Activated CD4-positive, alpha-beta memory T cell treated with anti-CD3 and anti-CD28 coated beads for 36 hours (primary cell): ENCODE measurements at regions not wholly inside any gene's neighbourhood (a gene's known extent, or its start where the extent isn't known, plus 50 kb on each side); places are given as distances from the start of the nearest gene placed in this dataset.

Source experiments
- CTCF ChIA-PET: fragments of 350-600 bp; sonication (Branson Sonifier 250); formaldehyde crosslinking; loops from one replicate; lab custom pipeline; 2021; ENCODE audit warnings: antibody characterized with exemption, inconsistent platforms; lab: Charles Lee
- POLR2A ChIA-PET: fragments of 350-600 bp; sonication (Branson Sonifier 250); formaldehyde crosslinking; loops from one replicate; lab custom pipeline; 2021; ENCODE audit warnings: antibody characterized with exemption; lab: Charles Lee
- DNase-seq: peaks from one replicate; pipeline ENCODE4 v3.0.0-alpha.2; 2020
- H3K27ac Mint-ChIP-seq: one replicate; pipeline ENCODE4 v1.8.0; 2021; ENCODE audit warnings: mixed read lengths
- H3K27me3 Mint-ChIP-seq: one replicate; pipeline ENCODE4 v1.8.0; 2021; ENCODE audit warnings: mixed read lengths
- H3K36me3 Mint-ChIP-seq: one replicate; pipeline ENCODE4 v1.8.0; 2021; ENCODE audit warnings: mixed read lengths
- H3K4me1 Mint-ChIP-seq: one replicate; pipeline ENCODE4 v1.8.0; 2021; ENCODE audit warnings: low read depth, mixed read lengths
- H3K4me3 Mint-ChIP-seq: one replicate; pipeline ENCODE4 v1.8.0; 2021; ENCODE audit warnings: mild to moderate bottlenecking, mixed read lengths
- H3K9me3 Mint-ChIP-seq: one replicate; pipeline ENCODE4 v1.8.0; 2021; ENCODE audit warnings: mixed read lengths
- intact Hi-C: fragments of 100-400 bp; cut with micrococcal nuclease; formaldehyde crosslinking; loops from one replicate; pipeline ENCODE4 v1.15.1; 2023

DNA sequence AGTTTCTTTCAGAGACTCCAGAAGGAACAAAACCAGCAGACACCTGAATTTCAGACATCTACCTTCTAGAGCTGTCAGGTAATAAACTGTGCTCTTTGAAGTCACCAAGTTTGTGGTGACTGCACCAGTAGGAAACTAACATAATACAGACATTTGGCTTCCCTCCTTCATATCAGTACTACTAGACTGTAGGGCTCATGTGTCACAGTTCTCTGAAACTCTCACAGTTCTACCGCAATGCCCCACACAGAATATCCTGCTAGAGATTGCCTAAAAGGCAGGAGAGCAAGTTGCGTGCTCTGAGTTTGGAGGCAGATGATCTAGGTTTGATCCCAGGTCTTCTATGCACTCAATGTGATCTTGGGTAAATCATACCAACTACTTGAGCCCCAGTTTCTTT is 205.0 kb upstream of the LRFN2 start:
- Mint-ChIP-seq H3K36me3 (no peaks in the 10 kb centered on the region), H3K27ac (no peak overlapping the region), H3K4me1 (peaks cover 20% of the 10 kb centered on the region), H3K4me3 (no peak overlapping the region), H3K9me3 (no peaks in the 10 kb centered on the region), H3K27me3 (no peaks in the 10 kb centered on the region)
- POLR2A ChIA-PET: no interaction called here
- CTCF ChIA-PET: no interaction called here
- DNase-seq: no peak
- intact Hi-C loops: no loop called here

- Mint-ChIP-seq H3K27ac (no peak overlapping the region), H3K4me1 (peaks cover 20% of the 10 kb centered on the region), H3K36me3 (no peaks in the 10 kb centered on the region), H3K9me3 (no peaks in the 10 kb centered on the region), H3K4me3 (no peak overlapping the region), H3K27me3 (no peaks in the 10 kb centered on the region)
- intact Hi-C loops: no loop called here
- peak; percentile 29 for DNase-seq
- POLR2A ChIA-PET: no interaction called here
- CTCF ChIA-PET: no interaction called here
Observed at GRCh38 chr6:40791004-40791403, 203.8 kb upstream of the LRFN2 start.

DNA sequence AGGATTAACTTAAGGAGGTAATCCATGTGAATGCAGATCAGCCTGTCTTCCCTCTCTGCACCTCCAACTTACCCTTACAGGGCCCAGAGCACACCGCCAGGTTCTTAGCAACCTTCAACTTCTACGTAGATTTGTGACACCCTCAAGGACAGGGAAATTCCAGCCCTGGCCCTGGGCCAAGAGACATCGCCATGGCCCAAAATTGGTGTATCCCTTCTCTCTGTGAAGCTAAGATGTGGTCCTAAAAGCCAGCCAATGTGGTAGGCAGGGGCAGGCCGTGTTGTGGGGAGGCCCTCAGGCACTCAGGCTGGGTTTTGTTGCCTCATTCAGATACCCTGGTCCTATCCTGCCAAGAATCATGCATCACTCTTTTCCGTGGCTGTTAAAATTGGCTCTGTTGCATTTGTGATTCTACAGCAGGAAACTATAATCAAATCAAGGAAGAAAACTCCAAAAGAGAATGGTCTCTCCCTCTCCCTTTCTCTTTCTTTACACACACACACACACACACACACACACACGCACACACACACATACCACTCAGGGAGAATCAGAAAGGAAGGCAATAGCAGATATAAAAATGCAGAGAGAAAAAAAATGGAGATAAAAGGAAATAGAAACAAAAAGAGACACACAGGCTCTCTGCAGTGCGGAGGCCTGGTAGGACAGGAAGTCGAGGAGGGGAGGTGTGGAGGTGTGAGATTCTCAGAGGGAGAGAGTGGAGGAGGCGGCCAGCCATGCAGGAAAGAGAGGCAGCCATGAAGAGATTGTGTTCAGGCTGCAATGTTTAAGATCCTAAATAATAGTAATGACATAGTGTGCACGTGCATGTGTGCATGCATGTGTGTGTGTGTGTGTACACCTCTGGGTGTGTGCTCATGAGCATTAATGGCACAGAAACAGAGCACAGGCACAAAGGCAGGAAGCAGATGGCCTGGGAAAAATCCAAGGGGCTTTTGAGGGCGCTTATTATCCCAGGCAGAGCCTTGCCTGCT is 201.8 kb upstream of the LRFN2 start:
- H3K9me3 Mint-ChIP-seq: no peaks in the 10 kb centered on the region
- peak overlapping the region; percentile 72 for H3K27ac Mint-ChIP-seq
- ChIA-PET POLR2A (no interaction called here), CTCF (interaction anchor here (0.6 kb wide), 1 partner anchor 999 kb away, joined by 3 read pairs; no protein-coding TSS in a partner anchor)
- no peaks in the 10 kb centered on the region for H3K27me3 Mint-ChIP-seq
- intact Hi-C loops: no loop called here
- peaks cover 20% of the 10 kb centered on the region for H3K4me1 Mint-ChIP-seq
- DNase-seq: peak; percentile 52
- H3K4me3 Mint-ChIP-seq: no peak overlapping the region
- no peaks in the 10 kb centered on the region for H3K36me3 Mint-ChIP-seq

- intact Hi-C loops: no loop called here
- DNase-seq: no peak
- Mint-ChIP-seq H3K36me3 (no peaks in the 10 kb centered on the region), H3K27ac (no peak overlapping the region), H3K9me3 (no peaks in the 10 kb centered on the region), H3K27me3 (peaks cover 2% of the 10 kb centered on the region), H3K4me3 (no peak overlapping the region), H3K4me1 (no peaks in the 10 kb centered on the region)
- ChIA-PET POLR2A (no interaction called here), CTCF (no interaction called here)
Observed at GRCh38 chr6:40782355-40782754, 195.2 kb upstream of the LRFN2 start.

DNA sequence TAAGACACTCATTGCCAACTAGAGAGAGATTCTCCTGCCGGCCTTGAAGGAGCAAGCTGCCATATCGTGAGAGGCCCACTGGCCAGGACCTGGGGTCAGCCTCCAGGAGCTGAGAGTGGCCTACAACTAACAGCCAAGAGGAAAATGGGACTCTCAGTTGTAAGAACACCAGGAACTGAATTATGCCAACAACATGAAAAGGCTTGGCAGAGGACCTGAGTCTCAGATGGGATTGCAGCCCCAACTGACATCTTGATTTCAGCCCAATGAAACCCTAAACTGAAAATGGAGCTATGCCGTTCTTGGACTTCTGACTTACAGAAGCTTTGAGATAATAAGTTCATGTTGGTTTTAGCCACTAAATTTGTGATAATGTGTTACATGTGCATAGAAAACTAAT is 193.5 kb upstream of the LRFN2 start:
- CTCF ChIA-PET: interaction anchor here (1.1 kb wide), 1 partner anchor 13 kb away, joined by 3 read pairs; no protein-coding TSS in a partner anchor

GRCh38 chr6:40779409-40779808 is 192.2 kb upstream of the LRFN2 start:
- H3K9me3 Mint-ChIP-seq: no peaks in the 10 kb centered on the region
- H3K4me1 Mint-ChIP-seq: no peaks in the 10 kb centered on the region
- H3K36me3 Mint-ChIP-seq: no peaks in the 10 kb centered on the region
- H3K27ac Mint-ChIP-seq: no peak overlapping the region
- no peak overlapping the region for H3K4me3 Mint-ChIP-seq
- ChIA-PET POLR2A (no interaction called here), CTCF (no interaction called here)
- no peak for DNase-seq
- intact Hi-C loops: no loop called here
- peaks cover 9% of the 10 kb centered on the region for H3K27me3 Mint-ChIP-seq

More for the DNA sequence above, 193.5 kb upstream of the LRFN2 start:
- Mint-ChIP-seq H3K36me3 (no peaks in the 10 kb centered on the region), H3K9me3 (no peaks in the 10 kb centered on the region), H3K4me1 (no peaks in the 10 kb centered on the region), H3K4me3 (no peak overlapping the region), H3K27me3 (peaks cover 2% of the 10 kb centered on the region), H3K27ac (no peak overlapping the region)
- no peak for DNase-seq
- intact Hi-C loops: no loop called here
- POLR2A ChIA-PET: no interaction called here

DNA sequence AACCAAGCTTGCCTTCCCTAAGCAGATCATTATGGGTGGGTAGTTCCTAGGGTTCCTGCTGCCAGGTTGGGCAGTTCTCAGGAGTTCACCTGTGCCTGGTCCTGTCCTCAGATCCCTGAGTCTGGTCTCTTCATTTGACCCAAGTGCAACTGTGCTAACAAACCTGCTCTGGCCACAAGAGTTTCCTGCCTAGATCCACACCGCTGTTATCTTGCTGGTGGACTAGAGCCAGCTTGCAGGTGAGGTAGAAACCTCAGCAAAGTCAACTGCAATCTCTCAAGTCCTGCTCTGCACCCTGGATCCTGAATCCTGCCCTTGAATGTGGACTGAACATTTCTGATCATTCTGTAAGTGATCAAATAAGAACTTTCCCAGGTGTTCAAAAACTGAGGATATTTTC is 191.8 kb upstream of the LRFN2 start:
- POLR2A ChIA-PET: no interaction called here
- intact Hi-C loops: no loop called here
- DNase-seq: no peak
- no peaks in the 10 kb centered on the region for H3K4me1 Mint-ChIP-seq
- H3K27me3 Mint-ChIP-seq: peaks cover 9% of the 10 kb centered on the region
- CTCF ChIA-PET: no interaction called here
- H3K27ac Mint-ChIP-seq: no peak overlapping the region
- no peak overlapping the region for H3K4me3 Mint-ChIP-seq
- no peaks in the 10 kb centered on the region for H3K9me3 Mint-ChIP-seq
- H3K36me3 Mint-ChIP-seq: no peaks in the 10 kb centered on the region

GRCh38 chr6:40778196-40778595 is 191.0 kb upstream of the LRFN2 start:
- Mint-ChIP-seq H3K36me3 (no peaks in the 10 kb centered on the region), H3K4me1 (no peaks in the 10 kb centered on the region), H3K27ac (no peak overlapping the region), H3K4me3 (no peak overlapping the region), H3K27me3 (peaks cover 9% of the 10 kb centered on the region), H3K9me3 (no peaks in the 10 kb centered on the region)
- ChIA-PET CTCF (no interaction called here), POLR2A (no interaction called here)
- no peak for DNase-seq
- intact Hi-C loops: no loop called here

DNA sequence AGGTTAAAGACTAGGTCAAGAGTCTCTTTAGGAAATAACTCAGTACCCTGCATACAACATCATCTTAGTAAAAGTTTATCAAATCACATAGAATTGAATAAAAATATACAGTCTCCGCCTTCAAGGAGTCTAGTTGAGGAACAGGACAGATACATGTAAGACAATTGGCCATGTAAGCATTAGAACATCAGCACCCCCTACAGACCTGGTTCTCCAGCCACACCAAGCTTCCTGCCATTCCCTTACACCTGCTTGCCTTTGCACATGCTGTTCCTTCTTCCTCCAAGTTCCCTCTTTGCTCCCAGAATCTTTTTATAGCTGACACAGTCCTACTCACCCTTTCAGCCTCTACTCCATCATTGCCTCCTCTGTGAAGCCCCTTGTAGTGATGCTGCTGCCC is 187.8 kb upstream of the LRFN2 start:
- no peak for DNase-seq
- peaks cover 12% of the 10 kb centered on the region for H3K27me3 Mint-ChIP-seq
- H3K4me3 Mint-ChIP-seq: no peak overlapping the region
- H3K4me1 Mint-ChIP-seq: no peaks in the 10 kb centered on the region
- H3K36me3 Mint-ChIP-seq: no peaks in the 10 kb centered on the region
- POLR2A ChIA-PET: no interaction called here
- intact Hi-C loops: no loop called here
- CTCF ChIA-PET: no interaction called here
- H3K27ac Mint-ChIP-seq: no peak overlapping the region
- H3K9me3 Mint-ChIP-seq: no peaks in the 10 kb centered on the region

DNA sequence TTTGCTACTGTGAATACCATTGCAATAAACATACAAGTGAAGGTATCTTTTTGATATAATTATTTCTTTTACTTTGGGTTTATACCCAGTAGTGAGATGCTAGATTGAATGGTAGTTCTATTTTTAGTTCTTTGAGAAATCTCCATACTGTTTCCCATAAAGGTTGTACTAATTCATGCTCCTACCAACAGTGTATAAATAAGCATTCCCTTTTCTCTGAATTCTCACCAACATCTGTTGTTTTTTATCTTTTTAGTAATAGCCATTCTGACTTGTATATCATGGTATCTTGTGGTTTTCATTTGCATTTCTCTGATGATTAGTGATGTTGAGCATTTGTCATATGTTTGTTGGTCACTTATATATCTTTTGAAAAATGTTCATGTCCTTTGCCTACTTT is 183.6 kb upstream of the LRFN2 start:
- no peaks in the 10 kb centered on the region for H3K36me3 Mint-ChIP-seq
- no peak for DNase-seq
- H3K4me3 Mint-ChIP-seq: no peak overlapping the region
- intact Hi-C loops: no loop called here
- CTCF ChIA-PET: no interaction called here
- no peak overlapping the region for H3K27ac Mint-ChIP-seq
- no peaks in the 10 kb centered on the region for H3K9me3 Mint-ChIP-seq
- POLR2A ChIA-PET: no interaction called here
- no peaks in the 10 kb centered on the region for H3K4me1 Mint-ChIP-seq
- peaks cover 12% of the 10 kb centered on the region for H3K27me3 Mint-ChIP-seq

DNA sequence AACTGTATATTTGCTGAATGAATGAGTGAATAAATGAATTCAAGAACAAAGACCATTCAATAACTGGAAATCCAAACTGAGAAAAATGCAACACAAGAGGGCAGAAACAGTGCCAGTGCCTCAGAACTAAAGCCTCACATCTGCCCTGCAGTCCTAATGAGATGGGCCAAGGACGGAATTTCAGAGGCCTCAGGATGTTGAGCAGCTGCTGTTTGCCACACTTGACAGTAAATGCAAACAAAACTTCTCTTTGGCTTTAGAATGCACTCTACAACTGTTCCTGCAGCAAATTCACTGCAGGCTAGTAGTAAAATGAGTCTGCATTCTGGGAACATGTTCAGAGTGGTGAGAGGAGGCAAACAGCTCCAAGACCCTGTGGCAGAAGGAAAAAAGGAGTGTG is 177.6 kb upstream of the LRFN2 start:
- no peaks in the 10 kb centered on the region for H3K4me1 Mint-ChIP-seq
- H3K4me3 Mint-ChIP-seq: no peak overlapping the region
- CTCF ChIA-PET: no interaction called here
- no peaks in the 10 kb centered on the region for H3K36me3 Mint-ChIP-seq
- no peaks in the 10 kb centered on the region for H3K9me3 Mint-ChIP-seq
- peaks cover 3% of the 10 kb centered on the region for H3K27me3 Mint-ChIP-seq
- DNase-seq: no peak
- POLR2A ChIA-PET: no interaction called here
- intact Hi-C loops: no loop called here
- H3K27ac Mint-ChIP-seq: no peak overlapping the region

DNA sequence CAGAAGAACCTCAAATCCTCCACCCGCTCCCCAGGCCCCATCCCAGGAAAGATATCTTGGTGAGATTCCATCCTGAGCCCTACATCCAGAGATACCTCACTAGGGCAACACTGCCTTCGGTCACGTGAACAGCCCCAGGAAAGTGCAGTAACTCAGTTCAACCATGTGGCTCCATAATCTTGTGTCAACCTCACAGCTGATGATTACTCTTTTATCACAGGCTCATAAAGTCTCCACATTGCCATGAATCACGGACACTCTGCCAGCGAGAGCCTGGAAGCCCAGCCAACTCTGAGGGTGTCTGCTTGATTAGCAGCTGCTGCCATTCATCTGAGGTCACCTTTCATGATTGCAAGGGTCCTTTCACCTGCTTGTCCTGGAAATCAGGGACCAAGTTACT is 175.8 kb upstream of the LRFN2 start:
- no peaks in the 10 kb centered on the region for H3K4me1 Mint-ChIP-seq
- H3K4me3 Mint-ChIP-seq: no peak overlapping the region
- intact Hi-C loops: no loop called here
- no peak overlapping the region for H3K27ac Mint-ChIP-seq
- ChIA-PET CTCF (no interaction called here), POLR2A (no interaction called here)
- no peaks in the 10 kb centered on the region for H3K9me3 Mint-ChIP-seq
- no peak for DNase-seq
- H3K27me3 Mint-ChIP-seq: peaks cover 6% of the 10 kb centered on the region
- no peaks in the 10 kb centered on the region for H3K36me3 Mint-ChIP-seq

GRCh38 chr6:40760887-40761286 is 173.7 kb upstream of the LRFN2 start:
- H3K4me1 Mint-ChIP-seq: no peaks in the 10 kb centered on the region
- POLR2A ChIA-PET: interaction anchor here (0.6 kb wide), 1 partner anchor 333 kb away, joined by 4 read pairs; no protein-coding TSS in a partner anchor
- H3K4me3 Mint-ChIP-seq: no peak overlapping the region
- CTCF ChIA-PET: no interaction called here
- no peak overlapping the region for H3K27ac Mint-ChIP-seq
- H3K27me3 Mint-ChIP-seq: peaks cover 23% of the 10 kb centered on the region
- no peaks in the 10 kb centered on the region for H3K36me3 Mint-ChIP-seq
- intact Hi-C loops: no loop called here
- DNase-seq: no peak
- H3K9me3 Mint-ChIP-seq: no peaks in the 10 kb centered on the region
